Amniotic stem cell (primary cell): ENCODE measurements at regions not wholly inside any gene's neighbourhood (a gene's known extent, or its start where the extent isn't known, plus 50 kb on each side); places are given as distances from the start of the nearest gene placed in this dataset.

ENCODE experiments used
- DNase-seq: peaks from one replicate; lab custom pipeline; 2025; lab: John Stamatoyannopoulos, UW

DNA sequence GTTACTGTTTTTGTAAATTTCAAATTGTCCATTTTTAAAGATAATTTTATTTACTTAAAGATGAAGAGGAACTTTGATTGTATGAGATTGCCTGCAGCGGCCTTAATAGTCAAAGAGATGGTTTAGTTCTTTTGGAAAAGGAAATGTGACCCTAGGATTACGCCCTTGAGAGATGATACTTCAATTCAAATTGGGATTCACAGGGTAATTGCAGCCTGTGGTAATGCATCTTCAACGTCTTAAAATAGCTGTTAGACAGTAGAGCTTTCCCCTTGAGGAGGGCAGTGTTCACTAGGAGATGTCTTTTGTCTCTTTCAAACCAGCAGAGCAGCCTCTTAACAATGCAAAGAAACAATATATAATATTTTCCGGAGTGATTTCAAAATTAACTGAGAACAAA lies 127.1 kb downstream of the TAF11L14 start:
- DNase-seq = no peak

DNA sequence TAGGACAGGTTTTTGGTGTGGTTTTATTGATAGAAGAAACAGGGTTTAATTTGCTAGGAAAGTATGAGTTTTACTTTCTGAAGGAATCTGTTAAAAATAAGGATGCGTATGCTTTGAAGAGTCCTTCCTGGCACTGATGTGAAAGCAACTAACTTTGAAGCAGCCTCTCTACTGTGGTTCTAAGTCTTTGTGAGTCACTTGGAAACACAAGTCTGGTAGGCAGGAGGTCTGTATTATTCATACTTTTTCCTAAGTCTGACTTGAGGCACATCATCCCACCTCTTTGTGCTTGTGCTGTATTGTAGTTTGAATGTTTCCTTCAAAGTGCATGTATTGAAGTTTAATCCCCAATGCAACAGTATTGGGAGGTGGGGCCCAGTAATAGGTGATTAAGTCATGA lies 129.0 kb downstream of the TAF11L14 start:
- no peak for DNase-seq

DNA sequence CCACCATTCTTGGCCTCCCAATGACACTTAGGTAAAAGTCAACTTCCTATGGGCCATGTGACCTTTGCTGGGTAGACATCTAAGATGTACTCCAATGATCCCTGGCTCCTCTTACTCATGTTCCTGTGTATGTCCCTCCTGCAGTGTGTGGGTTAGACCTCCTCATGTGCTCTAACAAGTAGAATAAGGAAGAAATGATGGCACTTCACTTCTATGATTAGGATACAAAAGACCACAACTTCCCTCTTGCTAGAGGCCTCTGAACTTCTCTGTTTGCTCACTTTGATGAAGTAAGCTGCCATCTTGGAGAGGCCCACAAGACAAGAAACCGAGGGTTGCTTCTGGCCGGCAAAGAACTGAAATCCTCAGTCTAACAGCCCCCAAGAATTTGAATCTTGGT lies 131.8 kb downstream of the TAF11L14 start:
- no peak for DNase-seq

DNA sequence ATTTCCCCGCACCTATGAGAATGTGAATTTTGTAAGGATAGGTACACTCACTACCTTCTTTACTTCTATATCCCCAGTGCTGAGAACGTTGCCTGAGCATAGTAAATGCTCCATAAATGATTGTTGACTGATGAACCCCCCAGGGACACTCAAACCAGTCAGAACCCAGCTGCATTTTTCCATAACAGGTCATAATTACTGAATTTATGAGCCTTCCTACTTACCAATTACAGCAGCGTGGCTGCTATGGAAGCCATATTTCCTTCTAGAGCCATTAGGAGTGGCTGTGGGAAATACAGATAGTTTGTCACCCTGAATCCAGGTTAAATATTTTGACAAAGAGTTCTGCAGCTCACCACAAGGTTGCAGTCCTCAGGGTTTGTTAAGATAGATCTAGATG lies 135.0 kb downstream of the TAF11L14 start:
- DNase-seq = no peak

DNA sequence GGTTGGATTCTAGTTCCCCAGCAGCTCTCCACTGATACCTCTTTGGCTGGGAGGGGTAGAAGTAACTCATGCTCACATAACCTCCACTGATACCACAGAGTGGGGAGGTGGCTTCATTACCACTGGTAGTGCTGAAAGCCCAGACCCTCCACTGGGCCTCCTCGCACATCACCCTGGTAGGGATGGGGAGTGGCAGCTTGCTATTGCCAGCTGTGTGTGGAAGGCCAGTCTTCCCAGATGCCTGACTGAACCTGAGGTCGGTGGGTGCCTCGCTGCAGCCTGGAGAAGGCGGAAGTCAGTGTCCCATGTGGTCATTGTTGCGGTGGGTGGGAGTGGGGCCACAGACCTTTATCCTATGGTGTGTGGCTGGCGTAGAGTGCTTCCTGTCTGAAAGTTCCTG lies 138.0 kb downstream of the TAF11L14 start:
- DNase-seq = no peak

DNA sequence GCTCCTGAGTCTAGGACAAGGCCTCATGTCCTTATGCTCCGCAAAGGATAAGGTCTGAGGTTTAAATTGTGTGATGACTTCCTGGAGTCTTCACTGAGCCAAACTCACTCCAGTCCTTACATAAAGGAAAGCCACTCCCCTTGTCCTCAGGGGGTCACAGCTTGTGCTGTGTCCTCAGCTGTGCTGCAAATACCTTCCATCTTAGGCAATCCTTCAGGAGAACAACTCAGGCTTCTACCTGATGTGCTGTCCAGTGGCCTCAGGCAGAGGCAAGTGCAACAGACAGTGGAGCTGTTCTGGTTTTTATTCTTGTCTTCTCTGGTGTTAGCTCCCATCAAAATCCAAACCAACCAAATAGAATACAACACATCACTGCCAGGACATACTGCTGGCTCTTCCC lies 151.5 kb downstream of the TAF11L14 start:
- DNase-seq = no peak

DNA sequence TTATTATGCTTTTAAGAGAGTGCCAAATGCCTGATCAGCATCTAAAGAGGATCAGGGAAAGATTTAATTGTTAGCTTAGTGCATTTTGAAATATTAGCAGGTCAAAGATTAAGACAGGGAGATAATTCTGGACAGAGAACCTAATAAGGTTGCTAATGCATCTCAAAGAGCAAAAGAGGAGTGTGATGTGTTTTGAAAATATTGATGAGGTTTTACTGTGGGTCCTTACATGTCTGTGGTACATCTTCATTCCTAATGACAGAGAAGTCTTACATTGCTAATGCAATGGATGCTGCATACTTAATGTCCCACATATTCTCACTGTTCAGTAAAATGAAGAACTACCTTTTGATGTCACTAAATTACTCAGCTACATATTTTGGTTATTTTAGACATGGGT lies 154.1 kb downstream of the TAF11L14 start:
- no peak for DNase-seq

DNA sequence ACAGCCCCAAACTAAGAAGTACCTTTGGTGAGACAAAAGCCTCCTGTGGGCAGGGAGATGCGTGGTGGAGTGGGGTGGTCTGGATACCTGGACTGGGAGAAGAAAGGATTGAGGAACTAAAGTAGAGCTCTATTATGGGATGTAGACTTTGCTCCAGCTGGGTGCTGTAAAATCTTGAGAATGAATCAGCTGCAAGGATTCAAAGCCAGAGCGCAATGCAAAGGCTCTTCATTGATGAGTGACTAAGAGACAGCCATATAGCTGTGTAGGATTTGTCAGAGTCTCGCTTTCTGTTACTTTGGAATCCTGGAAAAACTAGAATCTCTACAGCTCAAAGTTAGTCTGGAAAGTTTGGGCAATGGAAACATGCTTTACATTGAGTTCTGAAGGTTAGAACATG lies 159.9 kb downstream of the TAF11L14 start:
- DNase-seq = no peak

DNA sequence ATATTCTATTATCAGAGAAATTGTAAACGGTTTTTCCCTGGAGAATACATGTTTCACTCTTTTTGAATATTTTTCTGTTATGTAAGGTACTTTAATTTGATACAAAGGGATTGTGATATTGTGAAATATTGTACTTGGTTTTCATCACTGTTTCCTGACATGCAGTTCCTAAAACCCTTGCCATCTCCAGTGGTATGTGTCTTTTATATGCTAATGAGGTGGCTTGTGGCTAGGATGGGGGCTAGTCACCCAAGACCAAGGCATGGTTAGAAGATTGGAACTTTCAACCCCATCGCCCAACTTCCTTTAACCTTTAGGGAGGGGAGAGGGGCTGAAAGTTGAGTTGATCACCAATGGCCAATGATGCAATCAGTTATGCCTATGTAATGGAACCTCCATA lies 160.6 kb downstream of the TAF11L14 start:
- DNase-seq = no peak

DNA sequence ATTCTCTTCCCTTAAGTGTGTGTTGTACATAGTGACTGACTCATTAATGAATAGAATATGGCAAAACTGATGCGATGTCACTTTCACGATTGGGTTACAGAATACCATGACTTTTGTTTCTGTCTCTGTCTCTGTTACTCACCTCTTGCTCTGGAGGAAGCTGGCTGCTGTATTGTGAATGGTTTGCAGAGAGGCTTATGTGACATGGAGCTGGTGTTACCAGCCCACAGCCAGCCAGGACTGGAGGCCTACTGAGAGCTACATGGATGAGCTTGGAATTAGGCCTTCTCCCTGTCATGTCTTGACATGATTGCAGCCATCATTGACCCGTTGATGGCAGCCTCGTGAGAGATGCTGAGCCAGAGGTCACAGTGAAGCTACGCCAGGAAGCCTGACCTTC lies 161.9 kb downstream of the TAF11L14 start:
- no peak for DNase-seq

DNA sequence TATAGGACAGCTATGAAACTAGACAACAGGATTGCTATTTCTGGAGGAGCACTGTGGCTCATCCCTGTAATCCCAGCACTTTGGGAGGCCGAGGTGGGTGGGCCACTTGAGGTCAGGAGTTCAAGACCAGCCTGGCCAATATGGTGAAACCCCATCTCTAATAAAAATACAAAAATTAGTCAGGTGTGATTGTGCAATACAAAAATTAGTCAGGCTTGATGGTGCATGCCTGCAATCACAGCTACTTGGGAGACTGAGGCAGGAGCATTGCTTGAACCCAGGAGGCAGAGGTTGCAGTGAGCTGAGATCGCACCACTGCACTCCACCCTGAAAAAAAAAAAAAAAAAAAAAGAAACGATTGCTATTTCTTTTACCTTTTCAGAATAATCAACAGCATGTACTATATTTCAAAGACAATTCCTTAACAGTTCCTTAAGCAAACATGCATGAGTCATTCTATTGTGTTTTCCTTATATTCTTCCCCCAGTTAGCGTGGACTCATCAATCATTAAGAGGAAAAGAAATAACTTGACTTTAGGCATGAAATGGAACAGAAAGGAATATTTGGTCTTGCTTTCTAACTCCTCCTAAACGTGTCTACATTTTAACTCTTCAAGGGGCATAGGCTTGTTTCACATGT lies 162.6 kb downstream of the TAF11L14 start:
- DNase-seq = no peak

DNA sequence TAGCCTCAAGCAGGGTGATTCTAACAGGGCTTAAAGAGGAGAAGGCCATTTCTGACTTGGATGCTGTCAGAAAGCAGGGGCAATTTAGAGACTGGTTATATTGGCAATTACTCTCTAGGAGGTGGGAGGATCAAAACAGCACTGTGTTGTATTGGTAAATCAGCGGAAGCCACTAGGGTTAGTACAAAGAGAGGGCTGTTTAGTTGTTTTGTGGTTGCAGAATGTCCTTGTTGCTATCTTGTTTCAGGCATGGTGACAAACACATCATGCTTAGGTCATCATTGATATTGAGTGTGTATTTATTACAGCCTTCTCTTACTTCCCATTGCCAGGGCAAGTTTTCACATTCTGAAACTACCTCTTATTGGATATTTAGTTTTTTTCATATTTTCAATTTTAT lies 165.3 kb downstream of the TAF11L14 start:
- DNase-seq = no peak

DNA sequence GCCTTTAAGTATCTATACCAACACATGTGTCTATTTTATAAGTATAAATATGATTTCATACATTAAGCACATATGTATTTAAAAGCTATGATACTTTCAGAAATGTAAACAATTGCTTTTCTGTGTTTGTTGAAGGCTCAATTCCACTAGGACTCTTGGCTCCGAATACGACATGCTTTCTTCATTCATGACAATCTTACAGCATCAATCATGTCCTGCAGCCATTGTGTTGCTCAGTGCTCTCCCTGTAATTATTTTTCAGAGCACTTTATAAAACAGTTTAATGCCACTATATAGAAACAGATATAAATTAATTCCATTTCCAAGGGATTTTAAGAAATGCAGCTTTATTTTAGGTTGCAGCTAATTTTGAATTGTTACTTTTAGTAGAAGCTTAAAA lies 167.3 kb downstream of the TAF11L14 start:
- DNase-seq = no peak

DNA sequence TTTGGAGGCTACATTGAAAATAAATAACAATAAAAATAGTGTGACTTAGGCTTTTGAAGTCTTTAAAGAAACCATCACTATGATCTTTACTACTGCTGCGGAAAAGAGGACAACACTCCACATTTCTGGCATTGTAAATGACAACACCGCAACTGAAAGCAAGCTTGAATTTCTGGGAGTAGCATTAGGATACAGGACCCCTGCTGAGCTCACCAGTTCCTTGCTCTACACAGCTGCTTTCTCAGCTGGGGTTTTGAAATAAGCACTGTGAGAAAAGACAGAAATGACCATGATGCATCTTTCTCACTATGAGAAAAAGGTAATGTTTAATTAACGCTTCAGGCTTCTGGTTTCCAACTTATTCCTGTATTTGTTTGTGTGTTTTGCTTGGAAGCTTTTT lies 168.0 kb downstream of the TAF11L14 start:
- no peak for DNase-seq

DNA sequence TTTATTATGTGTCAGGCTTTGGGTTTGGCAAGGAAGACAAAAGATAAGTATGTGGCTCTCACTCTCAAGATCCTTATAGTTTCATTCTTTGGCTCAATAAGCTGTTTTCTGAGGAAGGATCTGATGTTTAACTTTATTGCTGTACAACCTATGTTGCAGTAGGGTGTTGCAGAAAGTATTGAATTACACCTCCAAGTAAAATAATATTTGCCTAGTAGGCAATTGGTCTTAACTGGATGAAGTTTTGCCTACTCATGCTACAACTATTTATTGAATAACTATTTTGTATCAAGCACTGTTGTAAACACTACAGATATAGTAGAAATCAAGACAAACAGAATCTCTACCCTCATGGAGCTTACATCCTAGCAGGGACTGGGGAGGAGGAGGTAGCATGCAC lies 169.7 kb downstream of the TAF11L14 start:
- DNase-seq = no peak

DNA sequence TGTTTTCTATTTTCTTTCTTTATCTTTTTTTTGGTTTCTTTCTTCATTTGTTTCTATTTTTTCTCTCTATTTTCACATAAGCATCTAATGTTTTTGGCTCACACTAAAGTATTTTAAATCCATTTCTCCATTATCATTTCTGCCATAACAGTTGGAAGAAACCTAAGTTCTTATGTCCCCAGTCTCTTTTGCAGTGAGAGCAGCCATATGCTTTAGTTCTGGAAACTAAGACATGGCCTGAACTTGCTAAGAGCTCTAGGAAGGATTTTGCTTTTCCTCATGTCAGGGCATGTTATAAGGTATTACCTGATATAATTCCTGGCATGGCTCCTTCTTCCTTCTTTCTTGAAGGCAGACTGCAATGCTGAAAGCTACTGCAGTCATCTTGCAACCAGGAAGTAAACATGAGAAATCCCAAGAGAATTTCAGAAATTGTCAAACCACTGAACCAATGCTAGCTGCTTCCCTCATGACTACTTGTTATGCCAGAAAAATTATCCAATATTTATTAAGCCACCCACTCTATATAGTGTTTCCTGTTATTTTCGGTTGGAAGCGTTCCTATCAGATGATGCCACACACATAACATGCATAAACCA lies 171.1 kb downstream of the TAF11L14 start:
- no peak for DNase-seq

DNA sequence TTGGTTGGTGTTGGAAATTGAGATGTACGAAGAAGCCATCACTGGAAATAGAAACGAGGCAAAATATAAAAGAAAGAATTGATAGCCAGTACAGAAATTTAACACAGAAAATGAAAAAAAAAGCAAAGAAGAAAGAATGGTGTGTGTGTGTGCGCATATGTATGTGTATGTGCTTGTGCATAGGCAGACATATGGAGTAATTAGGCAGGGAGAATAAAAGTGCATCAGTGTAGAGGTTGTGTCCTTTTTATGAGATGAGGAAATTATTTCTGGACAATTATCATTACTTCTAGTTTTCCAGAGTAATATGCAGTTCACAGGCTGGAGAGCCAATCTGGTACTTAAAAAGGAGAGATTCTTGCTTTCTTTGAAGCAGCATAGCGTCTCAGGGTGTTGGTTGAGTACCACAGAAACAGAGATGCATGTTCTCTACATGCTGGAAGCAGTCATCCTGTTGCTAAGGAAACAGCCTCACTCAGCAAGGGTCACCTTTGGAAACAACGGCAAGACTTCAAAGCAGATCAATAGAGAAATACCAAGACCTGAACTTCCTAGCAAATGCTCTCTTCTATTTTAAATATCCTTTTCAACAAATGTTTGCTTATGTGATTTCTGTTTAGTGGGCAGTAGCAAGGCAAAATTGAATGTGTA lies 172.7 kb downstream of the TAF11L14 start:
- no peak for DNase-seq

DNA sequence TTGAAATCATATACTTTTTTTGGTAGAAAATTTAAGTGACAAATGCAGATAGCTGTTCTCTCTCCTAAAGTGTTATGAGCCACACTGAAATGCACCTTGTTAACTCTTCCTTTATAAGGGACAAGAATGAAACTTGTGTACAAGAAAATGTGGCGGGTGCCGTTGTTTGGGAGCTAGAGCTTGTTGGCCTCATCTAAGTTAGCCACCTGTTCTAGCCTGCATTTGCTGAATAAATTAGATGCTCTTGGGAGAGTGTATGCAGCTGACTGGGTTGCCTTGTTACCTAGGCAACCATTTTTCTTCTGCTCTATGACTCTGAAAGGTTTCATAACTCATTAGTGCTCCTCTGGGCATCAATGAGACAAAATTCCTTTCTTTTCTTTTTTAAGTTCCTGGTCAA lies 174.3 kb downstream of the TAF11L14 start:
- DNase-seq = no peak

DNA sequence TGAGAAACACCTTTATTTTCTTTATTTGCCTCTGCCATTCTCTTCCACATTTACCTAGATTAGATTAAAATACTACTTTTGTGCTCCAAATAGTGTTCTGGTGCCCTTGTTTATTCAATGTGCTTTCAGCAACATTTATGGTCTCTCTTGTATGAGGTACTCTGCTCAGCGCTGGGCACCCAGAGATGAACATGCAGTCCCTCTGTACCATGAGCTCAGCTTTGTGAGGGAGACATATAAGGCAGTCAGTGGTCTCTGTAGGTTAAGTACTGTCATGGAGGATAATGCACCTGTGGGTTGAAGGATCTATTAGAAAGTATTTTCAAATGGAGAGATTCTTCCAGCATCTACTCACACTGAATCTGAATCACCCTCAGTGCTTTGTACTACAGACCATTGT lies 176.5 kb downstream of the TAF11L14 start:
- DNase-seq = no peak

DNA sequence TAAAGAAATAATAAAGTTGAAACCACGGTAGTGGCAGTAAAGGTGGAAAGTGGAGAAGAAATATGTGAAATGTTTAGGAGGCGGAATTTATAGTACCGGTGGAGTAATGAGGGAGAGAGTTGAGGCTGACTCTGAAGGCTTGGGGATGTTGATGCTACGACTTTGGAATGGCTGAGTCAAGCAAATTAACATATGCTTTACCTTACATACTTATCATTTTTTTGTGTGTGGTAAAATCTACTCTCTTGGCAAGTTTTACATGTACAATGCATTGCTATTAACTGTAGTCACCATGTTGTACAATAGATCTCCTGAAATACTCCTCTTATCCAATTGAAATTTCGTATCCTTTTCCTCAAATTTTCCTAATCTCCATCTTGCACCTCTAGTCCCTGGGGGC lies 179.0 kb downstream of the TAF11L14 start:
- DNase-seq = no peak

DNA sequence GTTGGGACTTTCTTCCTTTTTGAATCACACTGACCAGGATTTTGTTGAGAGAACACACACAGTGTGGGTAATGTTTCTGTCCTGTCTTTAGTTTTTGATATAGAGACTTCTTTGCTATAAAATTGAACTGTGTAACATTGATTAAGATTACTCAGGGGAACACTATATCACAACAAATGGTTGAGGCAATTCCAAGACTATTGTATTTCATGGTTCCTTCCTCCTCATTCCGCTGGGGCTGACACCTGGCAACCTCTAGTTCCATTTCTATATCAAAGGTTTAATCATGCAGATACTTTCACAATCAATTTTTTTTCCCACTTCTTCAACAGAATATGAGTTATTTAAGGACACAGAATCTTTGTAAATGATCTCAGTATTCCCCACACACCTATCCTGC lies 182.2 kb downstream of the TAF11L14 start:
- no peak for DNase-seq

DNA sequence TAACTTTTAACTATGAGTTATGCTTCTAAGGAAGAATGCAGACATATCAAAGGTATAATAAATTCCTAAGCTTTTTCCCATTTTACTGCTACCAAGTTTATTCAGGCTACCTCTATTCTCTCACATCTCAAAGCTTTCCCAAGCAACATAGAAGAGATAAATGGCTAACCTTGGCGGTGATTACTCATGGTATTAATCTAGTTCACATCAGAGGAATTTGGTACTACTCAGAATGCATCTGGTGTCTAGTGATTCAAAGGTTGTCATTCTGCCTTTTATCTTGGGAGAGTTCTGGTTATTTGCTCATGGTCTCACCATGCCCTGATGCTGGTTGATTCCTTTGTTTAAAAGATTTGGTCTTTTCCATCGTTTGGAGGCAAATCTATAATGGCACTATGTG lies 182.7 kb downstream of the TAF11L14 start:
- DNase-seq = no peak

DNA sequence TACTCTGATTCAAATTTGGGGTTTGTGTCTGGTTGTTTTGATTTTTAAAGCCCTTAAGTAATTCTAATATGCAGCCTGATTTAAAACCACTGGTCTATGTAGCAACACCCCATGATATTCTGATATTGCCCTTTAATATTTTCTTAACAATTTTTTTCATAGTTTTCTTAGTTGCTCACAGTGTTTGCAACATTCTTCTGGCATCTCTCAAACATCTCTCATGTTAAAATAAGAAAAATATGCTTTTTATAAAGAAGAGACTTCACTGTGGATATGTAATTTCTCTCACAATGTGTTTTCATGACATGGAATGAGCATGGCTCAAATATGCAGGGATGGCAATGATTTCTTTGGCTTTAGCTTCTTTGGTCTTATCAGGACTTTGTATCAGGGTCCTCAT lies 183.7 kb downstream of the TAF11L14 start:
- DNase-seq = peak; percentile 17

DNA sequence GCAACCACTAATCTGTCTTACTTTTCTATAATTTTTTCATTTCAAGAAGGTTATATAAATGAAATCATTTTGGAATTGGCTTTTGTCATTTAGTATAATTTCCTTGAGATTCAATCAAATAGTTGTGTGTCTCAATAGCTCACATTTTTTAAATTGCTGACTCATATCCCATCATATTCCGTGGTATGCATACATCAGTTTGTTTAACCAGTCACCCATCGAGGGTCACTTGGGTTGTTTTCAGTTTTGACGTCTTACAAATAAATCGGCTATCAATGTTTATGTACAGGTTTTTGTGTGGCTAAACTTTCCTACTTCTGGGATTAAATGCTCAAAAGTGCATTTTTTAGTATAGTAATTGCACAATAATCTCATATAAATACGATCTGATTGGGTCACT lies 185.5 kb downstream of the TAF11L14 start:
- no peak for DNase-seq
